ENCODE measurements at regions not wholly inside any gene's neighbourhood (a gene's known extent, or its start where the extent isn't known, plus 50 kb on each side); places are given as distances from the start of the nearest gene placed in this dataset.

DNA sequence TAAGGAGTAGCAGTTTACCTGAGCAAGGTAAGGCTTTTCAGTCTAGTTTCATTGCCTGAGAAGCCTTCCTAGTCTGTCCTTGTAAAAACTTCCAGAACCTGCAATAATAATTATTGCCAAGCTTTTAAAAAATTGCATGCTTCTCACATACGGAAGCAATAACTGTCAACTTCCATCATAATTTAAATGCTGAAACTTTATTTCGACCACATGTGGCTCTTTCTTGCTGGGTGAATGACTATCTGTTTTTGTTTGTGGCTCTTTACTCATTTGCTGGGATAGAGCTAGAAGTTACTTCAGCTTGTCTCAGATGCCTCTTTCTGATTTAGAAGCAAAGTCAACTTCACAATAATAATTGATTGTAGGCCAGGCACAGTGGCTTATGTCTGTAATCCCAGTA lies 95.9 kb upstream of the COL21A1 start:
- no peak overlapping the region for H3K27ac ChIP-seq
- TF ChIP-seq, protein P1, sequence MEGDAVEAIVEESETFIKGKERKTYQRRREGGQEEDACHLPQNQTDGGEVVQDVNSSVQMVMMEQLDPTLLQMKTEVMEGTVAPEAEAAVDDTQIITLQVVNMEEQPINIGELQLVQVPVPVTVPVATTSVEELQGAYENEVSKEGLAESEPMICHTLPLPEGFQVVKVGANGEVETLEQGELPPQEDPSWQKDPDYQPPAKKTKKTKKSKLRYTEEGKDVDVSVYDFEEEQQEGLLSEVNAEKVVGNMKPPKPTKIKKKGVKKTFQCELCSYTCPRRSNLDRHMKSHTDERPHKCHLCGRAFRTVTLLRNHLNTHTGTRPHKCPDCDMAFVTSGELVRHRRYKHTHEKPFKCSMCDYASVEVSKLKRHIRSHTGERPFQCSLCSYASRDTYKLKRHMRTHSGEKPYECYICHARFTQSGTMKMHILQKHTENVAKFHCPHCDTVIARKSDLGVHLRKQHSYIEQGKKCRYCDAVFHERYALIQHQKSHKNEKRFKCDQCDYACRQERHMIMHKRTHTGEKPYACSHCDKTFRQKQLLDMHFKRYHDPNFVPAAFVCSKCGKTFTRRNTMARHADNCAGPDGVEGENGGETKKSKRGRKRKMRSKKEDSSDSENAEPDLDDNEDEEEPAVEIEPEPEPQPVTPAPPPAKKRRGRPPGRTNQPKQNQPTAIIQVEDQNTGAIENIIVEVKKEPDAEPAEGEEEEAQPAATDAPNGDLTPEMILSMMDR (conservative IDR thresholded peaks at IDR 0.05): no peak

DNA sequence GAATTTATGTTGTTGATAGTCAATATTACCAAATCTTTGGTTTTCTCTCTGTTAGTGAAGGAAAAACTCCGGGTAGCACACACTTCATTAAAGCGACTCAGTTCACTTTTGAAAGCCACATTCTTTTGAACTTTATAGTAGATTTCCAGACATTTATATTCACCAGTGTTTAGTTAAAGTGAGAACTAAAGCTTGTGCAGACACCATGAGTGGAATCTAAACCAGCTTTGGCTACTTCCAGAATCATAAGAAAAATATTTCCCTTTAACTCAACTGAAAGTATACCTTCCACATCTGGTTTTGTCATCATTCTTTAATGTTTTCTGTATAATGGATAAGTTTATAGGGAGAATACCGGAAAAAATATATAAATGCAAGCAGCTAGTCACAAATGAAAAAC lies 92.1 kb upstream of the COL21A1 start:
- H3K27ac ChIP-seq: no peak overlapping the region
- TF ChIP-seq, protein P1 (conservative IDR thresholded peaks at IDR 0.05): no peak

DNA sequence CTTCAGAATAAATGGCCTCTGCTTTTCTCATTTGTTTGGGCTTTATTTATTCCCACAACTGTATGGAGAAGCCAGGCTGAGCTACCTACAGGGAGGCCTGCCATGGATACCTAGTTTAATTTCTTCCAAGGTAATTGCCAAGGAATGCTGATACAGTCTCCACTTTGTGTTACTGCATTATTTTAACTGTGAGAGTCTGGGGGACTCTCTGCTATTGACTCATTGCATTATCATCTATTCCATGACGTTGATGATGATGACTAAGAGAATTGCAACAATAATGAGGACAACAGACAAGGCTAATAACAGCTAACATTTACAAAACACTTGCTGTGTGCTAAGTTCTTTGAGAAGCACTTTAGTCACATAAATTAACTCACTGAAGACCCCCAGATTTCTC lies 88.3 kb upstream of the COL21A1 start:
- H3K27ac ChIP-seq: no peak overlapping the region
- TF ChIP-seq, protein P1 (conservative IDR thresholded peaks at IDR 0.05): no peak

DNA sequence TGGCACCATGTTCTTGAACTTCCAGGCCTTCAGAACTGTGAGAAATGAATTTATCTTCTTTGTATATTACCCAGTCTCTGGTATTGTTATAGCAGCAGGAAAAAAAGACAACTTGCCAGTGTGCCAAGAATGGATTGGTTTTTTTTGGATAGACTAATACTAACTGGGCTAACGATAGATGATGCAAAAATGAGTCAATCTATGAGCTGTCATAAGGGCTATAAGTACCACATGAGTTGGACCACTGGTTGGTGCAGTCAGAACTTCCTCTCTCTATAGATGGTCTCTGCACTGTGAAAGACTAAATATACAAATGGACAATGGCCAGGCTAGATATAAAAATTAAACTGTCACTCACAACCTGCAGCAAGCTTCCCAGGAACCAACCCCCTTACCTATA lies 87.6 kb upstream of the COL21A1 start:
- TF ChIP-seq, protein P1 (conservative IDR thresholded peaks at IDR 0.05): no peak
- H3K27ac ChIP-seq: no peak overlapping the region

DNA sequence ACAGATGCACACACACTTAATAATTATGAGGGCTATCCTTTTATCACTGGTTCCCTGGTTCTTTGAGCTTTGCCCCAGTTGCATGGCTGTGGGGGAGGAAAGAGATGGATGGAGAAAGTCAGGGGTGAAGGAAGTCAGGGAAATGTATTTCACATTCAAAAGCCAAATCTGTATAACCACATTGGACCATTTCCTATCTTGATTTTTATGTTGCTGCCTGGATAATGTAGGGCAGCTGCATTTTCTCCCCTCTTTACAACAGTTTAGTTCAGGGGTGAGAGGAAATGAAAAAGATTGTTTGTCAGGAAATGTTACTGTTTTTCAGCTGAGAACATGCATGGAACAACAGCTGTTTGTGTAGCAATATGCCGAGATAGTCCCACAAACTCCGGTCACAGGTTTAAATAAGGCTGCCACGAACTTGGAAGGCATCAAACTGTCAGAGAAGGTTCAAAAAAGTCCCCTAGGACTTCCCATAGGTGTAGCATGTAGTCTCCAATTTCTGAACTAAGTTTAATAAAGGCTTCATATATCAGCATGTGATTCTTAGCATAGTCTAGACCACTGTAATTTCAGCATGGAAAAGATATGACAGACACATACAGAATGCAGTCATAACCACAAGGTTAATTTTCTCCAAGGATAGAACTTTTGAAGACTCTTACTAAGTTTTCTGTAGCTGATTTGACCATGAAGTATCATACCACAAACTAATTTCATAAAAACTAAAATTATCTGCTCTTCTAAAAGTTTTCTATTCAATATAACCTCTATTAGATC lies 82.1 kb upstream of the COL21A1 start:
- H3K27ac ChIP-seq: no peak overlapping the region
- TF ChIP-seq, protein P1 (conservative IDR thresholded peaks at IDR 0.05): no peak

DNA sequence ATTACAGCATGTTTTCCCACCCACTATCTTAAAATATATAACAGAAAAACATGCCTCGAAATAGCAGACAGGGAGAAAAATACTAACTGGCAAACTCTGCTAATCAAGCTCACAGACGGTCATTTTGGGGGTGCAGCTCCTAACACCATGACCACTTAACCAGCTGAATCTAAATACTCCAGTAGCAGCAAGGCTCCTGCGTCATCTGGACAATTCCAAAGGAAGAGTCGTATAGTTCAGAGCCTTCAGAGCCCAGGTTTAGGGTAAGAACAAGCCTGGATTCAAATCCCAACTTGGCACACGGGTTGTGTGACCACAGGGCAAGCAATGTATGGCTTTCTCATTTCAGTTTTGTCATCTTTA lies 81.3 kb upstream of the COL21A1 start:
- TF ChIP-seq, protein P1 (conservative IDR thresholded peaks at IDR 0.05): no peak
- H3K27ac ChIP-seq: no peak overlapping the region

DNA sequence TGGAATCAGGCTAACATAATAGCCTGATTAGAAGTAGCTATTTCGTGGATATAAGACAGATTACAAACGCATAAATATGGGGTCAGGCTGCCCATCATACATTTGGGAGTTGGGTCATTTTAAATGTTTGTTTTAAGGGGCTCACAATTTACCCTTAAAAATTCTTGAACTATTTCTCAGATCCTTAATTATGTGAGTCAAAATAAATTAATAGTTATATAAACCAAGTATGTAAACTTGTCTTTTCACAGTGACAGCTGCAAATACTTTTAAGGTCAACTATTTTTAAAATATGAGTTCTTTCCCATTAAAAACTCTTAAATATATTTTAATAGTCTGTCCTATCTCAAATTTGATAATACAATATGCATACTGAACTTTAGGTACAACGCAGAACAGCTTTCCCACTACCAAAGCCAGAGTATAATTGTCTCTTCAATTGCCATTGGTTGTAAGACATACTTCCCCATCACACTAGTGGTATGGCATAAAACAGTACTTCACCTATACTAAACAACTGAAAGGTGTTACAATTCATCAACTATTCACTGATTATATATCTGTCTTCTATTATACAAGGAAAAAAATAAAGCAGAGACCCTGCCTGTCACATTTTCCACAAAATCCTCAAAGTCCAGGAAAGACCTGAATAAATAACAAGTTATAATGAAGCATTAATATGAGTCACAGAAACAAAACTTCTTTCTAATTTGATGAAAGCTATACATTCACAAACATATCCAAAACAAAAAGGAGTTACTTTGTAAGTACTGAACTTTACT lies 80.8 kb upstream of the COL21A1 start:
- no peak overlapping the region for H3K27ac ChIP-seq
- TF ChIP-seq, protein P1 (conservative IDR thresholded peaks at IDR 0.05): no peak
